Tibial nerve (tissue), 4 donors: ENCODE measurements at regions not wholly inside any gene's neighbourhood (a gene's known extent, or its start where the extent isn't known, plus 50 kb on each side); places are given as distances from the start of the nearest gene placed in this dataset.

ENCODE experiments used
- CTCF ChIP-seq, 5 experiments: fragments of 200-600 bp in 3 of 5; fragments of 450-650 bp in 2 of 5; sonication (generic) in 3 of 5; IDR thresholded peaks; one replicate each; pipeline ENCODE4 v1.5.1; 2016 to 2019; ENCODE audit warnings: antibody characterized with exemption in 5 of 5, mild to moderate bottlenecking in 3 of 5, moderate library complexity in 2 of 5
- EP300 ChIP-seq, 2 donors: sonication (generic); formaldehyde crosslinking; IDR thresholded peaks; one replicate each; pipeline ENCODE4 v1.6.1; 2017; ENCODE audit warnings: antibody characterized with exemption in 2 of 2, mild to moderate bottlenecking in 1 of 2

- TF ChIP-seq CTCF (IDR thresholded peaks at IDR 0.05) (no peak), EP300 (IDR thresholded peaks at IDR 0.05) (no peak)
These were observed 188.2 kb downstream of the SKIDA1 start for GRCh38 chr10:21337171-21337792.
